ENCODE measurements at regions not wholly inside any gene's neighbourhood (a gene's known extent, or its start where the extent isn't known, plus 50 kb on each side); places are given as distances from the start of the nearest gene placed in this dataset.

- Histone ChIP-seq H2BK12ac (ENCODE audit: low read length in 2 of 2) (no peak overlapping the region), H3K27ac (ENCODE audit: low read length, poor library complexity, severe bottlenecking) (no peak overlapping the region), H3K9me3 (ENCODE audit: control insufficient read depth, low read length) (no peaks in the 10 kb centered on the region), H3K18ac (ENCODE audit: low read depth in 1 of 2, low read length in 2 of 2) (no peak overlapping the region), H4K91ac (ENCODE audit: low read length) (no peak overlapping the region), H2BK120ac (ENCODE audit: low read depth, low read length) (no peak overlapping the region), H3K4me1 (ENCODE audit: control insufficient read depth, insufficient read depth, low read depth, low read length) (no peaks in the 10 kb centered on the region), H3K23ac (ENCODE audit: low read length in 2 of 2) (no peak overlapping the region), H3K14ac (ENCODE audit: low read length in 2 of 2) (no peak overlapping the region), H3K4me2 (ENCODE audit: low read length, poor library complexity, severe bottlenecking) (no peak overlapping the region), H4K8ac (ENCODE audit: low read length) (no peak overlapping the region), H3K4me3 (ENCODE audit: insufficient read depth in 1 of 2, low read depth in 1 of 2, low read length in 2 of 2) (no peak overlapping the region), H2AK5ac (ENCODE audit: low read length, severe bottlenecking) (no peak overlapping the region), H3K36me3 (ENCODE audit: control insufficient read depth in 1 of 2, insufficient read depth in 2 of 2, low read depth in 1 of 2, low read length in 2 of 2) (no peaks in the 10 kb centered on the region), H3K9ac (ENCODE audit: low read length) (no peak overlapping the region), H2AFZ (ENCODE audit: low read depth, low read length) (no peak overlapping the region), H2BK15ac (ENCODE audit: low read depth, poor library complexity, severe bottlenecking) (no peak overlapping the region), H2BK5ac (ENCODE audit: low read depth, low read length, poor library complexity, severe bottlenecking) (no peak overlapping the region), H3K79me1 (replicated peaks; ENCODE audit: low read length, poor library complexity, severe bottlenecking) (no peaks in the 10 kb centered on the region), H3K4ac (ENCODE audit: low read depth in 1 of 2, low read length in 2 of 2) (no peak overlapping the region), H3K27me3 (ENCODE audit: control insufficient read depth in 1 of 2, insufficient read depth in 1 of 2, low read length in 2 of 2) (peaks cover 15 to 19% of the 10 kb centered on the region in 2 experiments)
- no peak for DNase-seq
- 64% methylated on average over 3 of the region's 3 CpGs for WGBS
These were observed 62.6 kb upstream of the VASH1 start for GRCh38 chr14:76698631-76699030.

DNA sequence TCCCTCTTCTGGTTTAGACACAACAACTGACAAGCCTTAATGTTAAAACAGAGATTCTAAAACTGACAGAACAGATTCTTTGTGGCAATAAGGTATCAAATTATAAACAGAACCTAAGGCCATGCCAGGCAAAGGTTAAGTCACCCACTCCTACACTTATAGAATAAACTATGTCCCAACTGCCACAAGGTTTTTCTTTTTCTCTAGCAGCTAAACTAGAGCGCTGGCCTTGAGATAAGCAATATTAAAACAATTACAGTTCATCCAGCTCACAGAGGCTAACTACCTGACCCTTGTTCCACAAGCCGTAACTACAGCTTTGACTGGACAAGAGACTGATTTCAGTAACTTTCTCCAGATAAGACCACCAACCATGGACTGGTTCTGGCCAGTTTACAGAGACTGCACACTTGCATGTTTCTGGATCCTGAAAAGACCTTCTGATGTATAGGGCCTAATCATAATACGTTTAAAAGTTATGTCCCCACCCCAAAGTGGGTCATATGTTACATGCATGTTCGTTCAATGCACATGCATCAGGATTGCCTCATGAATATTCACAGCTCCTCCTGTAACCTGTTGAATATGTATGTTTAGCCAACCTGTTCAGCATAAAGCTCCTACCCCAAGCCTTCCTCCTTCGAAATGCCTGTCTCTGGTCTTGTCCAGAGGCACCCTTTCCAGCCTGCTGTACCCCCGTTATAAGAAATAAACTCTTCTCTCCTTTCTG lies 61.9 kb upstream of the VASH1 start:
- no peak overlapping the region for H3K4me2 ChIP-seq (ENCODE audit: low read length, poor library complexity, severe bottlenecking)
- H3K23ac ChIP-seq (ENCODE audit: low read length in 2 of 2): no peak overlapping the region
- no peaks in the 10 kb centered on the region for H3K36me3 ChIP-seq (ENCODE audit: control insufficient read depth in 1 of 2, insufficient read depth in 2 of 2, low read depth in 1 of 2, low read length in 2 of 2)
- H3K4me1 ChIP-seq (ENCODE audit: control insufficient read depth, insufficient read depth, low read depth, low read length): no peaks in the 10 kb centered on the region
- H2AK5ac ChIP-seq (ENCODE audit: low read length, severe bottlenecking): no peak overlapping the region
- H3K9ac ChIP-seq (ENCODE audit: low read length): no peak overlapping the region
- H2AFZ ChIP-seq (ENCODE audit: low read depth, low read length): no peak overlapping the region
- H4K8ac ChIP-seq (ENCODE audit: low read length): no peak overlapping the region
- no peak overlapping the region for H4K91ac ChIP-seq (ENCODE audit: low read length)
- no peak overlapping the region for H3K18ac ChIP-seq (ENCODE audit: low read depth in 1 of 2, low read length in 2 of 2)
- no peak overlapping the region for H3K4ac ChIP-seq (ENCODE audit: low read depth in 1 of 2, low read length in 2 of 2)
- H3K4me3 ChIP-seq (ENCODE audit: insufficient read depth in 1 of 2, low read depth in 1 of 2, low read length in 2 of 2): no peak overlapping the region
- H3K79me1 ChIP-seq (replicated peaks; ENCODE audit: low read length, poor library complexity, severe bottlenecking): no peaks in the 10 kb centered on the region
- no peak for DNase-seq
- H2BK12ac ChIP-seq (ENCODE audit: low read length in 2 of 2): no peak overlapping the region
- no peaks in the 10 kb centered on the region for H3K9me3 ChIP-seq (ENCODE audit: control insufficient read depth, low read length)
- no peak overlapping the region for H2BK5ac ChIP-seq (ENCODE audit: low read depth, low read length, poor library complexity, severe bottlenecking)
- H2BK120ac ChIP-seq (ENCODE audit: low read depth, low read length): no peak overlapping the region
- 65% methylated on average over 6 of the region's 6 CpGs for WGBS
- H3K27me3 ChIP-seq (ENCODE audit: control insufficient read depth in 1 of 2, insufficient read depth in 1 of 2, low read length in 2 of 2): peaks cover 15 to 19% of the 10 kb centered on the region in 2 experiments
- no peak overlapping the region for H3K14ac ChIP-seq (ENCODE audit: low read length in 2 of 2)
- no peak overlapping the region for H2BK15ac ChIP-seq (ENCODE audit: low read depth, poor library complexity, severe bottlenecking)
- no peak overlapping the region for H3K27ac ChIP-seq (ENCODE audit: low read length, poor library complexity, severe bottlenecking)

DNA sequence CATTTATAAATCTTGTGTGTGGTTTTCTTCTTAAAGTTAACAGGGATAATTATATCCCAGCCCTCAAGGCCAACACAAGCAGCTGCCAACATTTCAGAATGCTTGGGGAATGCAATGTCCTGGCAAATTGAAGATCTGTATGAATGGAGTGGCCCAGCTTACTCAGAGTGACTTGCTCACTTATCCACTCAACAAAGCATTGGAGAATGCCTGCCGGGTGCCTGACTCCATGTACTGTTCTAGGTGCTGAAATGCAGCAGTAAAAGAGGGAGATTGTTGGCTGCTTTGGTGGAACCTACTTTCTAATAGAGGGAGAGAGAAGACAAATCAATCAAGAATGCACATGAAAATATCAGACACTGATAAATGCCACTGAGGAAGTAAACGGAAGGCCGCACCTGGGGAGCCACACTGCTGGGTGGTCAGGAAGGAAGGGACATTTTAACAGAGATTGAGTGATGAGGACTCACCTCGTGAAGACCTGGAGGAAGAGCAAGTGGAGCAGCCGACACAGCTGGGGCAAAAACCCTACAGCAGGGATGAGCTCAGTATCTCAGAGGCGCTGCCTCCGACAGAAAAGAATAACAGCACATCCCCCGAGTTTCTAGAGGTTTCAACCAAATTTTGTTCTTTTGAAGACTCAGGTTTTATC lies 61.2 kb upstream of the VASH1 start:
- Histone ChIP-seq H3K9me3 (ENCODE audit: control insufficient read depth, low read length) (no peaks in the 10 kb centered on the region), H3K4me1 (ENCODE audit: control insufficient read depth, insufficient read depth, low read depth, low read length) (no peaks in the 10 kb centered on the region), H3K14ac (ENCODE audit: low read length in 2 of 2) (no peak overlapping the region), H2AK5ac (ENCODE audit: low read length, severe bottlenecking) (no peak overlapping the region), H3K18ac (ENCODE audit: low read depth in 1 of 2, low read length in 2 of 2) (no peak overlapping the region), H2BK15ac (ENCODE audit: low read depth, poor library complexity, severe bottlenecking) (no peak overlapping the region), H2BK12ac (ENCODE audit: low read length in 2 of 2) (no peak overlapping the region), H2AFZ (ENCODE audit: low read depth, low read length) (no peak overlapping the region), H3K4me3 (ENCODE audit: insufficient read depth in 1 of 2, low read depth in 1 of 2, low read length in 2 of 2) (no peak overlapping the region), H3K36me3 (ENCODE audit: control insufficient read depth in 1 of 2, insufficient read depth in 2 of 2, low read depth in 1 of 2, low read length in 2 of 2) (no peaks in the 10 kb centered on the region), H3K79me1 (replicated peaks; ENCODE audit: low read length, poor library complexity, severe bottlenecking) (no peaks in the 10 kb centered on the region), H3K27me3 (ENCODE audit: control insufficient read depth in 1 of 2, insufficient read depth in 1 of 2, low read length in 2 of 2) (peaks cover 14 to 19% of the 10 kb centered on the region in 2 experiments), H3K23ac (ENCODE audit: low read length in 2 of 2) (no peak overlapping the region), H3K9ac (ENCODE audit: low read length) (no peak overlapping the region), H2BK5ac (ENCODE audit: low read depth, low read length, poor library complexity, severe bottlenecking) (no peak overlapping the region), H3K4me2 (ENCODE audit: low read length, poor library complexity, severe bottlenecking) (no peak overlapping the region), H3K27ac (ENCODE audit: low read length, poor library complexity, severe bottlenecking) (no peak overlapping the region), H4K8ac (ENCODE audit: low read length) (no peak overlapping the region), H3K4ac (ENCODE audit: low read depth in 1 of 2, low read length in 2 of 2) (no peak overlapping the region), H4K91ac (ENCODE audit: low read length) (no peak overlapping the region), H2BK120ac (ENCODE audit: low read depth, low read length) (no peak overlapping the region)
- DNase-seq: no peak
- WGBS: 92% methylated on average over 7 of the region's 8 CpGs

GRCh38 chr14:76701436-76701835 lies 59.8 kb upstream of the VASH1 start:
- H3K4me2 ChIP-seq (ENCODE audit: low read length, poor library complexity, severe bottlenecking): no peak overlapping the region
- no peak overlapping the region for H3K9ac ChIP-seq (ENCODE audit: low read length)
- no peak overlapping the region for H2BK12ac ChIP-seq (ENCODE audit: low read length in 2 of 2)
- no peak overlapping the region for H2AK5ac ChIP-seq (ENCODE audit: low read length, severe bottlenecking)
- no peaks in the 10 kb centered on the region for H3K9me3 ChIP-seq (ENCODE audit: control insufficient read depth, low read length)
- no peak overlapping the region for H2AFZ ChIP-seq (ENCODE audit: low read depth, low read length)
- H3K27ac ChIP-seq (ENCODE audit: low read length, poor library complexity, severe bottlenecking): no peak overlapping the region
- H3K27me3 ChIP-seq (ENCODE audit: control insufficient read depth in 1 of 2, insufficient read depth in 1 of 2, low read length in 2 of 2): peaks cover 10 to 13% of the 10 kb centered on the region in 2 experiments
- no peak for DNase-seq
- no peak overlapping the region for H4K91ac ChIP-seq (ENCODE audit: low read length)
- 78% methylated on average over 3 of the region's 3 CpGs for WGBS
- no peaks in the 10 kb centered on the region for H3K4me1 ChIP-seq (ENCODE audit: control insufficient read depth, insufficient read depth, low read depth, low read length)
- H3K4me3 ChIP-seq (ENCODE audit: insufficient read depth in 1 of 2, low read depth in 1 of 2, low read length in 2 of 2): no peak overlapping the region
- H3K18ac ChIP-seq (ENCODE audit: low read depth in 1 of 2, low read length in 2 of 2): no peak overlapping the region
- H4K8ac ChIP-seq (ENCODE audit: low read length): no peak overlapping the region
- no peak overlapping the region for H3K23ac ChIP-seq (ENCODE audit: low read length in 2 of 2)
- no peak overlapping the region for H2BK5ac ChIP-seq (ENCODE audit: low read depth, low read length, poor library complexity, severe bottlenecking)
- no peaks in the 10 kb centered on the region for H3K36me3 ChIP-seq (ENCODE audit: control insufficient read depth in 1 of 2, insufficient read depth in 2 of 2, low read depth in 1 of 2, low read length in 2 of 2)
- H3K4ac ChIP-seq (ENCODE audit: low read depth in 1 of 2, low read length in 2 of 2): no peak overlapping the region
- no peak overlapping the region for H2BK15ac ChIP-seq (ENCODE audit: low read depth, poor library complexity, severe bottlenecking)
- H2BK120ac ChIP-seq (ENCODE audit: low read depth, low read length): no peak overlapping the region
- no peak overlapping the region for H3K14ac ChIP-seq (ENCODE audit: low read length in 2 of 2)
- H3K79me1 ChIP-seq (replicated peaks; ENCODE audit: low read length, poor library complexity, severe bottlenecking): no peaks in the 10 kb centered on the region
